Retinal pigment epithelial cell (primary cell): ENCODE measurements at regions not wholly inside any gene's neighbourhood (a gene's known extent, or its start where the extent isn't known, plus 50 kb on each side); places are given as distances from the start of the nearest gene placed in this dataset.
"Not testable (repeated sequence)": the region's sequence is repeated elsewhere in the genome, so short reads cannot be mapped to it uniquely, and the experiment has no call there.

Source experiments
- DNase-seq: peaks from one replicate; pipeline ENCODE4 v3.0.0-alpha.2; 2010; ENCODE audit warnings: low read depth
- H3K4me3 ChIP-seq: 2 replicates; pipeline ENCODE4 v1.5.1; 2011; ENCODE audit warnings: mild to moderate bottlenecking, low read length, control low read depth, moderate library complexity
- CTCF ChIP-seq: conservative IDR thresholded peaks from 2 replicates; pipeline ENCODE4 v1.5.1; 2011; ENCODE audit warnings: low read depth, low read length, control low read depth, inconsistent platforms

- TF ChIP-seq CTCF, result no peak
- DNase-seq, result no peak
- no peak overlapping the region for H3K4me3 ChIP-seq
Measured at GRCh38 chr10:78225594-78225993, 191.9 kb downstream of the RPS24 start.

GRCh38 chr10:78229489-78229888 is 195.8 kb downstream of the RPS24 start:
- no peak overlapping the region for H3K4me3 ChIP-seq
- no peak for TF ChIP-seq CTCF
- DNase-seq, result no peak

- H3K4me3 ChIP-seq, result no peak overlapping the region
- DNase-seq, result no peak
- no peak for TF ChIP-seq CTCF
Measured at GRCh38 chr10:78229950-78230675, 196.4 kb downstream of the RPS24 start.

- no peak overlapping the region for H3K4me3 ChIP-seq
- no peak for TF ChIP-seq CTCF
- no peak for DNase-seq
Measured at GRCh38 chr10:78231327-78231726, 197.7 kb downstream of the RPS24 start.

GRCh38 chr10:78231939-78232338 is 198.3 kb downstream of the RPS24 start:
- no peak for DNase-seq
- peak; percentile 23 for TF ChIP-seq CTCF
- H3K4me3 ChIP-seq, result no peak overlapping the region

GRCh38 chr10:78236416-78237015 is 202.9 kb downstream of the RPS24 start:
- TF ChIP-seq CTCF, result no peak
- H3K4me3 ChIP-seq, result no peak overlapping the region
- DNase-seq, result no peak

- not testable (repeated sequence) for DNase-seq, H3K4me3 ChIP-seq
Measured at GRCh38 chr10:78237951-78238350, 204.3 kb downstream of the RPS24 start.
